NCI-H2196 treated with DMSO at 0.1 percent for 48 hours (cell line): ENCODE measurements at regions not wholly inside any gene's neighbourhood (a gene's known extent, or its start where the extent isn't known, plus 50 kb on each side); places are given as distances from the start of the nearest gene placed in this dataset.

Source experiments
- DNase-seq: peaks from one replicate; lab custom pipeline; 2025; ENCODE audit not compliant: unreplicated experiment; lab: John Stamatoyannopoulos, UW

DNA sequence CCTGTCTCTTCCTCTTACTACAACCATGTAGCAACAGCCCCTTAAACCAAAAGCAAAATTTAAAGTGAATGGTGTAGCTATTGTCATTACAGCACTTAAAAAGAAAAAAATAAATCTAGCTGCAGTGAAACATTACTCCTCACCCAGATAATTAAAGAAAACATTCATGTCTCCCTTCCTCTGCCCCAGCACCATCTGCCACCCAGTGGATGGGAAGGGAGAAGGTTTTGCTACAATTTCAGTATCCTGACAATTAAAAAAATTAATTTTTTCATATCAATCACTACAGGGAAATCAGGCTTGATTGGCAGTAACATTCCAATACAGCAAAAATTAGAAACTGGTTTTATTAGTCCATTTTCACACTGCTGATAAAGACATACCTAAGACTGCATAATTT, 147.4 kb upstream of the PUM3 start:
- no peak for DNase-seq

DNA sequence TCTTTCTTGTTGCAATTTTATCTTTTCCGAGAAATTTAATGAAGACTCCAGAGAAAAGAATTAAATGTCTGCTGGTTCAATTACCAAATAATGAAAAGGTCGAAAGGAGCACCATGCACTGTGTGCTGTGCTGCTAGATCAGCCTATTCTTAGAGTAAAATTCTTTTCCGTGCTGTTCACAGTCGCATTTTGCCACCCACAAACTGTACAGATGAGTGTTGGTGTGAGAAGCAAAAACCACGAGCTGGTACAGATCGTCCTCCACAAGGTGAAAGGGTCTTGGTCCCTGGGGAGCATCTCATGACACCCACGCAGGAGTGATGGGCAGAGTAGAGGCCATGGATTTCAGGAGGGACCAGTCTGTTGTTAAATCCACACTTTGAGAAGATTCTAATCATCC, 143.8 kb upstream of the PUM3 start:
- DNase-seq = no peak

DNA sequence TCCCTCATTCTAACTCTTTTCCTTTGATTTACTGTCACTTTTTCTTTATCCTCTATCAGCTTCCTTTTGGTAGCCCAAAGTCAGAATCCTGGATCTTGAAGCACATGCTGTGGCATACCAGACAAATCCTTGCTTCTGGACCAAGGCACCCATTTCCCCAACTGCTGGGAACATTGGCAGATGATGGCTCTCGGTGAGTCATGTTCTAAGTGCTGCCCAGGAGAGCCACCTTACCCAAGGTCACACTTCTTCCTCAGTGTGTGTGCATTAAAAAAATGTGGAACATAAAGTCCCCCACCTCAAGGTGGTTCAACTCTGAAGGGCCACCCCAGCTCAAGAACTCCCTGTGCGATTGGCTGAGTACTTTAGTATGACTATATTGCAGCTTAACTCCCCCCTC, 141.4 kb upstream of the PUM3 start:
- no peak for DNase-seq

DNA sequence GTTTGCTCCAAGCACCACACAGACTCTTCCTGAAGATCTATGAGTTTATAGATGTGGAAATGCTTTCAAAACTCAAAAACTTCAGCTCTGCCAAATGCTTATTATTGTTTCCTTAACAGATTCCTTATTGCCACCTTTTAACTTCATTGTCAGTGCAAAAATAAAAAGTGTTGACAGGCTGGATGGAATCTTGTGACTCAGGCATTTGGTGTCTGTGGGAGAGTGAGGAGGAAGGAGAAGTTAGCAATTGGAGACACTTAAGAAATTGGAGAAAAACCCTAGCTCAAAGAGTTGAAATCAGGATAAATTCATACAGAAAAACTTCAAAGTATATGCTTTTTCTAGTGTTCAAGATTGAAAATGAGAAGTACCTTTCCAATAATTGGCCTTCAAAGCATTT, 140.6 kb upstream of the PUM3 start:
- no peak for DNase-seq

DNA sequence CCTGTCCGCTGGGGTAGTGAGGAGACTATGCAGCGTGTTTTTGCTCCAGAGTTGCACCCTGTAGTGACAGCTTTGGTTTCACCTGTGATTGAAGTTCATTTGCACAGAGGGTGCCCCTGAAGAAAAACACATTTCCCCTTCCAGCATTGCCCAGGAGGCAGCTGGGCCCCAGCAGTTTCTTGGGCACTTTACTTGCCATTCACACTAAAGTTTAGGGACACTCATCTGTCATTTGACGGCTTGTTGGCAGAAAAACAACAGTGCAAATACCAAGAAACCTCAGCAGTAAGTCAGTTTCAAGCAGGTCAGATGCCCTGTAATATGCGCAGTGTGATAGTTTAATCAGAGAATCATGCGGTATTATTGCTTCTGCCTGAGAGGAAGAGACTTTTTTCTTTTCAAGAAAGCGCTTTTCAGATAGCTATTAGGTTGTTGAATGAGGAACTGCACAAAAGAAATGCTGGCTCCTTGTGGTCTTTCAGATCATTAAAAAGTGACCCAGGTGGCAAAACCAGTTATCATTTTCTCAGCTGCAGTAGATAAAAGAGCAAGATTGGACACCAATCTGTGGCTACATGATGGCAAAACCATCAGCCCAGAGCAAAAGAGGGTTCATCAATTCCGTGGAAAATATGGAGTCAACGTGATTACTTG, 136.2 kb upstream of the PUM3 start:
- no peak for DNase-seq

DNA sequence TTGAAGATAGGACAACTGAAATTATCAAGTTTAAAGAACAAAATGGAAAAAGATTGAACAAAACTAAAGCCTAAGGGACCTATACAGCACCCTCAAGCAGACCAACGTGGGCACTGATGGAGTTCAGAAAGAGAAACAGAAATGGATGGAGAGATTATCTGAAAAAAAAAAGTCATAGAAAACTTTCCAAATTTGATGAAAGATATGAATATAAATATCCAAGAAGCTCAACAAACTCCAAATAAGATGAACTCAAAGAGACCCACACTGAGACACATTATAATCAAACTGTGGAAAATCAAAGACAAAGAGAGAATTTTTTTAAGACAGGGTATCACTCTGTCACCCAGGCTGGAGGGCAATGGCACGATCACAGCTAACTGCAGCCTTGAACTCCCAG, 128.6 kb upstream of the PUM3 start:
- no peak for DNase-seq

DNA sequence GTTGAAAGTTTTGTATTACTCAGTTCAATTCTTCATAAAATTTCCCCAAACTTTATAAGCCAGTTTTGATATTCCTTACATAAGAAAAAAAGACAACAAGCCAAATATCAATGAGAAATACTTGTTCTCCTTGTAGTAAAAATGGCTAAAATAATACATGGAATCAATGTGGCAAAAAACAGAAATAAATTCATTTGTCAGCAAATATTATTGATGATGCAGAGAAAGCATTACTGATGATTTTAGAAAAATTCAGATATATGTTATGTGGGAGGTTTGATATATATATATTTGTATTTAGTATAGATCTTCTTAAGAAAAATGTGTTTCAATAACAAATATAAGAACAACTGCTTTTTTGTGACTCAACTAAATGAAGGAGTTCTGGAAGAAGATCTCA, 127.0 kb upstream of the PUM3 start:
- DNase-seq = no peak

DNA sequence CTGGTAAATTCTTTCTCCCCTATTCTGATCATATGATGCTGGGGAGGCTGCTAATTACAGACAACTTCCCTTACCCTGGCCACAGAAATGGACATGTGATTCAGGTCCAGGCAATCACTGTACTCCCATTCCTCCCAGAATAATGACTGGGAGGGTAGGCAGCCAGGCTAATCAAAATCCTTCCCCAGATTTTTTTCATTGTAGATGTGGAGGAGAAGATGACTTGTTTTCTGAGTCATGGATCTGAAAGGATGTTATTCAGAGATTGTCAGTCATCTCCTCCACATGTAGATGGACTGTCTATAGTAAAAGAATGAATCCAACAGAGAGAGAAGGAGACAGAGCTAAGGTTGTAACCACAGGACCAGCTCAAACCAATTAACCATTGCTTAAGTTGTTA, 123.9 kb upstream of the PUM3 start:
- no peak for DNase-seq

DNA sequence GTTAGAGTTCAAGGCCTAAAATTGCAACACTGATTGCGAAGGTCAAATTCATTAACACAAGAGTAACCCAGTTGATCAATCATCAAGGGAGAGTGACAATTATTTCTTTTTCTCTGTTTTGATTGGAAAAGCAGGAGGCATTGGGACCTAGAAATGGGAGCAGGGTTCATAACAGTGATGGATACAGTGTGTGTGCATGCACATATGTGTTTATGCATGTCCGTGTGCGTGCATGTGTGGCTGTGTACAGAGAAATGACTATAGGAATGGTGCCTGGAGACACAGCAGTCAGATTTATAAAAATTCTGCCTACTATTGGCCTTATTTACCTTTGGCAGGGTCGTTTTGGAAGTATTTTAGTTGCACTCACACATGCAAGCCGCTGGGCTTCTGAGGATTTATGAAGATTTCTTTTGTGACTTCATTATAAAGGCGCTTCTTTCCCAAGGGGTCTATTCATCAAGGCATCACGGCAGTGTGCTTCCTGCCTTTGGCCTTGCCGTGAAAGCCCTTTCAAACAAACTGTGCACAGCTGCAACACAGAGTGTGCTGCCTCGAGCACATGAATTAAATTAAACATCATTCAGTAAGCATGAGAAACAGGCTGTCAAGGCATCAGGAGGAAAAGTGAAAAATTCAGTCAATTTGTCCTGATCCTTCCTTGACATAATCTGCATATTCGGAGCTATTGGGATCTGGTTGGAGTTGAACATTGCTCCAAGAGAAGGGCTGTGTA, 122.8 kb upstream of the PUM3 start:
- DNase-seq = no peak

DNA sequence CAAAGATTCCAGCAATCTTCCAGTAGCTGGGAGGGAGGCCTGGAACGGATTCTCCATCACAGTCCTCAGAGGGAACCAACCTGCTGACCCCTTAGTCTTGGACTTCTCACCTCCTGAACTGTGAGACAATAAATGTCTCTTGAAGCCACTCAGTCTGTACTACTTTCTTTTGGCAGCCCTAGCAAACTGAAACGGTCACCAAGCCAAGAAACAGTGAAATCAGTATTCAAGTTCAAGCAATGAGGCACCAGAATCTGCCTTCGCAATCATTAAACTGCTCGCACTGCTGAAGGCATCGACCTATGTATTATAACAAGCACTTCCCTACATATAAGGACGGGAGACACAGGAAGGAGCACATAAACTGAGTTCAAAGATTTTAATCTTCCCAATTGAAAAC, 120.6 kb upstream of the PUM3 start:
- no peak for DNase-seq

DNA sequence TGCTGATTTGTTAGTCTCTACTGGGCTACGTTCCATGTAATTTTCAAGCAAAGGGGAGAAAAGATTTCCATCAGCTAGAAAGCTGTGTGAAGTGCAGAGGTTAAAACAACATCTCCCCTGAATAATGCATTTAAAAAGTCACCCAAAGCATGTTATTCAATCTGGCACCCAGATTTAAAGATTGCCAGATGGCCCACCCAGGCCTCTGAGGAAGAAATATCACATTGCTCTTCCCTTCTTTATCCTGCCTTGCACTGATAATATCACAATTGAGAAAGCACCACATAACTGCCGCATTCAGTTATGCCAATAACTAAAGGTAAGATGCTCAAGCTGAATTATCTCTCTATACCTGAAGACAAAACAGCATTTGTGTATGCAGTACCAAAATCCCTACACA, 119.4 kb upstream of the PUM3 start:
- DNase-seq = no peak

DNA sequence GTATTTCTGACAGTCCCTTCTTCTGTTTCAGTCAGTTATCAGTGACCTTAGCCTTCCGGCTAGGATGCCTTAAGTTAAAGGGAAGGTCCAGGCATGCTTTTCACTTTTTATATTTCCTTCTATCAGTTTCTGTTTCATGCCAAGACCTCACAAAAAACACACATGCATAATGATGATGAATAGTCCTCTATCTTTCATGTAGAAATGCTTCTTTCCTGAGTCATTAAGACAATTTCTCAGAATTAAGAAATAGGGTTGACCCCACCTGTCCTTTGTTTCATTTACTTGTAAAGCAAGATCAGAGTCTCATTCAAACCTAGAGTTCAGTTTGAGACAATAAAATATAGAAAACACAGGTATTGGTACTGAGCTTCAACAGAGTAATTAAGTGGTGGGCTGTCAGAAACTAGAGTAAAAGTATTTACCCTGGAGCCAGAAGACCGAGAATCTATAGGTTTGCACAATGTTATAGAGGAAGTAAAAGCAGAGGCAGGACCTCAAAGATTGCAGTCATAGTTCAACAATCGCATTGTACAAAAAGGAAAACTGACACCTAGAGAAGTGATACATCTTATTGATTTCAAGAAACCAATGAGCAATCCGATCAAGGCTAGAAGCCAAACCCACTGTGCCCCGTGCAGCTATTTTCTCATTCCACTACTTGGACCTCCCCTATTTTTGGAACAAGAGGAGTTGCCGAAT, 118.7 kb upstream of the PUM3 start:
- no peak for DNase-seq

DNA sequence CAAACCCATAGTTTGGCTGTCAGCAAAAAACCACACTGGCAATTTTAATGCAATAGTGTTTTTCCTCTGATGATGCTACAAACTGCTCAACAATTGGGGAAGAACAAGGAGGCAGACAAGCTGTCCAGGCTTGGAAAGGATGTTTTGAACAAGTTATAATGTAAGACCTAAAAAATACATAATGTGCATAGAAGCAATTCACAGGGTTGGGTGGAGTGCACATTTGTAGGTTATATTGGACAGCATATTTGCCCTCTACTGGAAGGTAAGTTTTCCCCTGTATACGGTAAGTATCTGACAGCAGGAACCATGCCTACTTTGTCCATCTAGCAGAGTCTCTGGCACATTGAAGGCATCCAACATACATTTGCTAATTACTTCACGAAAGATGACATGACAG, 114.3 kb upstream of the PUM3 start:
- DNase-seq = no peak

DNA sequence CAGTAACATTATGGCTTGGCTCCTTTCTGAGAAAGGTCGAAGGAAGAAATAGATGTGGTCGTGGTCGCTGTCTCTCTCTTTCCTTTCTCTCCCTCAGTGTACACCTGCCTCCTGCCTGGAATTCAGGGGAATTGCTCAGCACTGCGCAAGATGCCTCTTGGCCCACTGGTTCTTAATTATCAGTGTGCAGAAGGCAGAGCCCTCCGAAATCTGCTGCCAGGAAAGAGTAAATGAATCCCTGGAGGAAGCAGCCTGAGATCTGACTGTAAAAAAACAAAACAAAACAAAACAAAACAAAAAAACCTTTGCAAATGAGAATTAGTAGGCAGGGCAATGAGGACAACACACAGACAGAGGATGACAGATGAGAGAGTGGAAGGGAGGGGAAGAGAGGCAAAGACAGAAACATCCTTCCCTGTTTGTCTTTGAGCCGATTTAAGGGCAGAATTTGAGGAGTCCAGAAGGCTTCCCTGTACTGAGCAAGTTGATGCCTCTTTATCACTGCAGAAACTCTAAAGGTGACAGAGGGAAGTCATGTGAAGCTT, 113.8 kb upstream of the PUM3 start:
- DNase-seq = no peak

DNA sequence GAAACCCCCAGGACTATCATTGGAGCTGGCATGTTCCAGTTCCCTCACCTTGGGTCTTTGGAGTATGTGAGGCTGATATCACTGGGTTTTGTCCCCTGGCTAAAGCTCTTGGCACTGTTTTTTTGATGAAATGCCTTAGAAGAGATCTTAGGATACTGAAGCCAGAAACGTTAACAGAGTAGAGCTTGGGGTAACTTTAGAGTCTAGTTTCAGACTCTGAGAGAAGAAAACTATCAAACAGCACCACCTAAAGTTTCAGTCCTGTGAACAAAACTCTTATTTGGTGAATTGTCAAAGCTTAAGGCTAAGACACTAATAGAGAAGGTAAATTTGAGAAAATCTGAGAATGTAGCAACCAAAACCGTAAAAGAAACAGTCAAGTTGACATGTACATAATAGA, 111.7 kb upstream of the PUM3 start:
- DNase-seq = no peak

DNA sequence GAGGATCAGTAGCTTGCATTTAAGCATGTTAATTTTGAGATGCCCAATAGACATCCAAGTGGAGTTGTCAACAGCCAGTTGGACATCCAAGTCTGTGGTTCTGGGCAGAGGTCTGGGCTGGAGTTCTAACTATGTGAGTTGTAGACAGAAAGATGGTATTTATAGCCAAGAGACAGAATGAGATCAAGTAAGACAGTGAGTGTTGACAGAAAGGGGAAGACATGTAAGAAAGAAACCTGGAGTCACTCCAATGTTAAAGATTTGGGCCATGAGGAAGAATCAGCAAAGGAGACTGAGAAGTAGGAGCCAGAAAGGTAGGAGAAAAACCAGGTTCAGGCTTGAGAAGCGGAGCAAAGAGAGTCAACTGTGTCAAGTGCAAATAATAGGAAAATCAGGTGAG, 95.5 kb upstream of the PUM3 start:
- no peak for DNase-seq

DNA sequence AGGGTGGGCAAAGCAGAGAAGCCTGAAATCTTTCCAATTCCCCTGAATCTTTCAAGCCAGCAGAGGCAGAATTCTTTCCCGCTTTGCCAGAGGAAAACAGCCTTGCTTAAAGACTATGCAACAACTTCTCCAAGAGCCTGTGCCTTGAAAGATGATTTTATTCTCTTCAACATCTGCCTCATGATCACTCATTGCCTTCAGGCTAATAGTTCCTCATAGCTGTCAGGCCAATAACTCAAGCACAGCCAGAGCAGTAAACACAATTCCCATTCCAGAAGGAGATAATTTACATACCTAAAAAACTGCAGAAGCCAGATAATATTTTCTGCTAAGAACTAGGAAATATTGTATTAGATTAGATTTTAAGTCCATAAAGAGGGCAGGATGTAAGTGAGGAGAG, 92.3 kb upstream of the PUM3 start:
- no peak for DNase-seq

DNA sequence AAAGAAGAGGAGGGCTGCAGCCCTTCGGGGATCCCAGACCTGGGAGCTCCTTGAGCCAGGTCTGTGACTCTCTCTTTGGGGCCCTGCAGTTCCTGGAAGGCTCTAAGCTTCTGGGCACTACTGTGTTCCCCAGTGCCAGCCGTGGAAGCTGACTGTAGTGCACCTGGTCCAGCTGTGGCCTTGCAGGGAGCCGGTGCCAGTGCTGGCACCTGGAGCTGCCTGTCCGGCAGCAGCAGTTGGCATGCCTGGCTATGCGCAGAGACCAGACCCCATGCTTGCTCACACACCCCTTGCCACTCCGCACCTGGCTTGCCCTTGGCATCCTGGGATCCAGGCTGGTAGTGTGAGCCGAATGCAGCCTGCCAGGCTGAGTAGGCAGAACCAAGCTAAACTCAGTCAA, 91.0 kb upstream of the PUM3 start:
- DNase-seq = no peak

DNA sequence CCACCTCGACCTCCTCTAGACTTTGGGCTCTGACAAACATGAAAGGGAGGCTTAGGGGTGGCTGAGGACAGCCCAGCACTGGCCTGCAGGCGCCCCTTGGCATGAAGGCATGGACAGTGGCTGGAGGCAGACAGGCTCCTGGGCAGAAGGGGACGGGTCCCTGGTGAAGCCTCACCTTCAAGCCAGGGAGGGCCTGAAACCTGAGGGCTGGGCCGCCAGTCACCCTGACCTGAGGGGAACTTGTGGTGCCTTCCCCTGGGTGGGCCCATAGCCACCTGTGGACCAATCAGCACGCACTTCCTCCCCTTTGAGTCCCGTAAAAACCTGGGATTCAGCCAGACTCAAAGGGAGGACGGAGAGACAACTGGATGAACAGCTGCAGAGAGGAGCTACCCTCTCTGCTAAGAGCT, 90.4 kb upstream of the PUM3 start:
- no peak for DNase-seq

DNA sequence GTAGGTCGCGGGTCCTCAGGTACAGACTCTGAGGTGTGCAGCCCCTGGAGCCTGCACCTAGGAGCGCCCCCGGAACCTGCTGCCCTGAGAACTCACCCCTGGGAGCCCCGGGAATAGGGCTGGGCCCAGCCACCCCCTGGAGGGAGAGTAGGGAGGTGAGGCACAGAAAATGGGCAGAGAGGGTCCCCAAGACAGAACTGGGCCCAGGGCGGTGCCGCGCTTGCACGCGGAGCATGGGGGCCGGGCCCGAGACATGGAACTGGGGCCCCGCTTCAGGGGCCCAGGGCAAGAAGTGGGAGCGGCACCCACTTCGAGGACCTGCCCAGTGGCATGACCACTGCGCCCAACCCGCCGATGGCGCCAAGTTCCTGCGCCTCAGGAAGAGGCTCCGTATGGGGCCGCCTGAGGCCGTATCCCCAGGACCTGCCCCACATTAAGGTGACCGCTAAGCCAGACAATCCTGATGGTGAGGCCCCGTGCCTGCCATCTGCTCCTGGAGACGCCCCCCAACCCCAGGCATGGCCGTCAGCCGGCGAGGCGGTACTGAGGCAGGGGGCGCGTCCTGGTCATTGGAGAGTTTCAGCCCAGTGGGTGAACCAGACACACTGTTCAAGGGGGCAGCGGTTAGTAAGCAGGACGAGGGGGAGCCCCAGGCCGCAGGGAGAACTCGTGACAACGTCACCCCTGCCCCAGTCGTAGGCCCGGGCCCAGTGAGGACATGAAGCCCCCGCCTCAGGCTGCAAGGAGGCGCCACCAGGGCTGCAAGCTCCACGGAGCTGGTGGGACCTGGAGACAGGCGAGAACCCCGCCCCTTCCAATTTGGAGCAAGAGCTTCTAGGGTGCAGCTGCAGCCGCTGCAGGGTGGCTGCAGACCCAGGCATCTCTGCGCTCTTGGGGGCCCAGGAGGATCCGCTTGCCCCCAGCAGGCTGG, 89.5 kb upstream of the PUM3 start:
- DNase-seq = no peak

DNA sequence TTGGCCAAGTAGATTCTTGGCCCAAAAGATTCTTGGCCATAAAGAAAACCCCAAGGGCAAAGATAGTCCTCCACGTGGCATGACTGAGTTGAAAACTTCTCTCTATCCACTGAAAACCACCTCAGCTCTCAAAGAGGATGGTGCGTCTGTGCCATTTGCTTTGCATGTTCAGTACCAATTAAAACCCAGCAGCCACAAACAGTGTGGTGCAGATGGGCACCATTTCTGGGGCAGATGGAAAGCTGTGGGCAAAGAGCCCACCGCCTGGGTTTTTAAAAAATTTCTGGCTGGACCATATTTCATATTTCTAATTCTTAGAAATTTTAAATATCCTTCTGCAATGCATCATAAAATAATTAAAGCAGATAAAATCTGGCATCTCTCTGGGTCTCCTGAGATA, 84.5 kb upstream of the PUM3 start:
- no peak for DNase-seq
